Ishikawa (cell line): ENCODE measurements at regions not wholly inside any gene's neighbourhood (a gene's known extent, or its start where the extent isn't known, plus 50 kb on each side); places are given as distances from the start of the nearest gene placed in this dataset.

Experiments used
- CEBPB ChIP-seq: IDR thresholded peaks from 2 replicates; pipeline ENCODE4 v1.6.1; 2012
- CREB1 ChIP-seq: IDR thresholded peaks from 2 replicates; pipeline ENCODE4 v1.6.1; 2012; ENCODE audit warnings: low read depth
- EP300 ChIP-seq: IDR thresholded peaks from 2 replicates; pipeline ENCODE4 v1.6.1; 2012; ENCODE audit warnings: borderline replicate concordance
- FOXM1 ChIP-seq: IDR thresholded peaks from 2 replicates; pipeline ENCODE4 v1.6.1; 2012; ENCODE audit warnings: low read depth, borderline replicate concordance
- TEAD4 ChIP-seq: IDR thresholded peaks from 2 replicates; pipeline ENCODE4 v1.6.1; 2012
- USF1 ChIP-seq: IDR thresholded peaks from 2 replicates; pipeline ENCODE4 v1.6.1; 2012
- ZBTB7A ChIP-seq: IDR thresholded peaks from 2 replicates; pipeline ENCODE4 v1.6.1; 2012; ENCODE audit warnings: low read depth
- TF ChIP-seq, protein P1 (sequence below): IDR thresholded peaks from 2 replicates; pipeline ENCODE4 v1.6.1; 2012
- TF ChIP-seq, protein P2 (sequence below): IDR thresholded peaks from 2 replicates; pipeline ENCODE4 v1.6.1; 2012; ENCODE audit warnings: low read depth, mild to moderate bottlenecking

DNA sequence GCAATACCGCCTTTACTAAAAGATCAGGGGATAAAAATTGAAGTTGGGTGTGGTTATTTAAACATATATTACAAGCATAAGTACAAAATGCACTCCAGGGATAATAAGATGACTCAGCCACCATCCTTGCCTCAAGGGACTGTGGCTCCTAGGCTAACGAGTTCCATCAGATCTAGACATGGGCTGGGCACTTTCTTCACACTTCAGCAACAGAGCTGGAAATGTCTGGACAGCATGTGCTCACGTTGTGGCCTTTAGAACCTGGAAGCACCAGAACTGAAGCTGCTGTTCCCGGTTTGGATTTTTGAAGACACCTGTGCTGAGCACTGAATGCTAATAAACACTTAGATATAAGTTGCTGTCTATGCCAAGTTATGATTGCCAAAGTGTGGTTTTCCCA, 384.2 kb upstream of the SALL3 start:
- TF ChIP-seq USF1: no peak
- no peak for TF ChIP-seq EP300
- TF ChIP-seq, protein P1, sequence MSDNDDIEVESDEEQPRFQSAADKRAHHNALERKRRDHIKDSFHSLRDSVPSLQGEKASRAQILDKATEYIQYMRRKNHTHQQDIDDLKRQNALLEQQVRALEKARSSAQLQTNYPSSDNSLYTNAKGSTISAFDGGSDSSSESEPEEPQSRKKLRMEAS: no peak
- TF ChIP-seq, protein P2, sequence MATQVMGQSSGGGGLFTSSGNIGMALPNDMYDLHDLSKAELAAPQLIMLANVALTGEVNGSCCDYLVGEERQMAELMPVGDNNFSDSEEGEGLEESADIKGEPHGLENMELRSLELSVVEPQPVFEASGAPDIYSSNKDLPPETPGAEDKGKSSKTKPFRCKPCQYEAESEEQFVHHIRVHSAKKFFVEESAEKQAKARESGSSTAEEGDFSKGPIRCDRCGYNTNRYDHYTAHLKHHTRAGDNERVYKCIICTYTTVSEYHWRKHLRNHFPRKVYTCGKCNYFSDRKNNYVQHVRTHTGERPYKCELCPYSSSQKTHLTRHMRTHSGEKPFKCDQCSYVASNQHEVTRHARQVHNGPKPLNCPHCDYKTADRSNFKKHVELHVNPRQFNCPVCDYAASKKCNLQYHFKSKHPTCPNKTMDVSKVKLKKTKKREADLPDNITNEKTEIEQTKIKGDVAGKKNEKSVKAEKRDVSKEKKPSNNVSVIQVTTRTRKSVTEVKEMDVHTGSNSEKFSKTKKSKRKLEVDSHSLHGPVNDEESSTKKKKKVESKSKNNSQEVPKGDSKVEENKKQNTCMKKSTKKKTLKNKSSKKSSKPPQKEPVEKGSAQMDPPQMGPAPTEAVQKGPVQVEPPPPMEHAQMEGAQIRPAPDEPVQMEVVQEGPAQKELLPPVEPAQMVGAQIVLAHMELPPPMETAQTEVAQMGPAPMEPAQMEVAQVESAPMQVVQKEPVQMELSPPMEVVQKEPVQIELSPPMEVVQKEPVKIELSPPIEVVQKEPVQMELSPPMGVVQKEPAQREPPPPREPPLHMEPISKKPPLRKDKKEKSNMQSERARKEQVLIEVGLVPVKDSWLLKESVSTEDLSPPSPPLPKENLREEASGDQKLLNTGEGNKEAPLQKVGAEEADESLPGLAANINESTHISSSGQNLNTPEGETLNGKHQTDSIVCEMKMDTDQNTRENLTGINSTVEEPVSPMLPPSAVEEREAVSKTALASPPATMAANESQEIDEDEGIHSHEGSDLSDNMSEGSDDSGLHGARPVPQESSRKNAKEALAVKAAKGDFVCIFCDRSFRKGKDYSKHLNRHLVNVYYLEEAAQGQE: no peak
- TF ChIP-seq CREB1: no peak
- no peak for TF ChIP-seq TEAD4
- no peak for TF ChIP-seq FOXM1
- no peak for TF ChIP-seq CEBPB
- no peak for TF ChIP-seq ZBTB7A
